Neural cell (in vitro differentiated cells): ENCODE measurements at regions not wholly inside any gene's neighbourhood (a gene's known extent, or its start where the extent isn't known, plus 50 kb on each side); places are given as distances from the start of the nearest gene placed in this dataset.

Experiments
- EP300 ChIP-seq: fragments of 450-650 bp; conservative IDR thresholded peaks from 2 replicates; pipeline ENCODE4 v1.6.1; 2014; ENCODE audit warnings: antibody characterized with exemption, mild to moderate bottlenecking, moderate library complexity; ENCODE audit not compliant: poor library complexity, severe bottlenecking
- EZH2 ChIP-seq: fragments of 200-600, 300-800 bp; shearing (Covaris generic), sonication (generic); IDR thresholded peaks from 2 replicates; pipeline ENCODE4 v1.6.1; 2014; ENCODE audit warnings: antibody characterized with exemption, low read length, borderline replicate concordance, mild to moderate bottlenecking; ENCODE audit not compliant: insufficient read depth, poor library complexity, severe bottlenecking
- MXI1 ChIP-seq: fragments of 450-650 bp; conservative IDR thresholded peaks from 2 replicates; pipeline ENCODE4 v1.6.1; 2014; ENCODE audit warnings: antibody characterized with exemption, mild to moderate bottlenecking; ENCODE audit not compliant: poor library complexity, severe bottlenecking
- POLR2AphosphoS5 ChIP-seq: IDR thresholded peaks from 2 replicates; pipeline ENCODE4 v1.6.1; 2012
- TAF1 ChIP-seq: IDR thresholded peaks from 2 replicates; pipeline ENCODE4 v1.6.1; 2012; ENCODE audit warnings: low read depth
- TF ChIP-seq, protein P1 (sequence below): IDR thresholded peaks from 2 replicates; pipeline ENCODE4 v1.6.1; 2012; ENCODE audit warnings: borderline replicate concordance
- TF ChIP-seq, protein P2 (sequence below): fragments of 450-650 bp; IDR thresholded peaks from 2 replicates; pipeline ENCODE4 v1.5.1; 2014; ENCODE audit warnings: antibody characterized with exemption, mild to moderate bottlenecking, moderate library complexity; ENCODE audit not compliant: poor library complexity, severe bottlenecking

DNA sequence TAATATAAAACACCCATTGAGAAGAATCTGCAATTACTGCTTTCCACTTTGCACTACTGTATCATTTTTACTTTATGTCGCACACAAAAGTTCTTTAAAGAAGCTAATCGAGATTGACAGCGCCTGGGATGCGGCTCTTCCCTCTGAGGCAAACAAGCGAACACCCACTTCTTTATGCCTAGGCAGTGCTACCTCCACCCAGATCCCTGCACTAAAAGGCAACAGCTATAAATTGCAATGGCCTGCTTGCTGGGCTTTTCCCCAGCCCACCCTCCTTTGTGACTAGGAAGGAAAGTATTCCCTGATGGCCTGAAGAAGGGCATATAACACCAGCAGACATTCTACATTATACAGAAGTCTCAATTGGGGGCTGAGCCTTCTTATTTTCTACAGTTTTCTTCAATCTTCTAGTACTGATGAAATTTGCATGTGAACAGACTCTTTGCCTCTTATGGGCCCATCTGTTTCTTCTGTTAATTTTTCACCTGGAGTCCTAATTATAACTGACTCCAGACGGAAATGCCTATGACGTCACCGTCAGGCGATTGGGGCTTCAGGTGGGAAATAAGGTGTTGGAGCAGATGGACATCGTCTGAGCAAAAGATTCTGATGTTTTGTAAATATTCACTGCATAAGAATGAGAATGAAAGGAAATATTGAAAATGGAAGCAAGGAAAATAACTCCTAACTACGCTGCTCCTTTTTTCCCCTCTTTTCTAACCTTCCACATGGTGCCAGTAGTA, 138.9 kb upstream of the DCC start:
- TF ChIP-seq POLR2AphosphoS5 (no peak), EZH2 (no peak), EP300 (no peak), MXI1 (no peak), TAF1 (no peak)
- TF ChIP-seq, protein P1, sequence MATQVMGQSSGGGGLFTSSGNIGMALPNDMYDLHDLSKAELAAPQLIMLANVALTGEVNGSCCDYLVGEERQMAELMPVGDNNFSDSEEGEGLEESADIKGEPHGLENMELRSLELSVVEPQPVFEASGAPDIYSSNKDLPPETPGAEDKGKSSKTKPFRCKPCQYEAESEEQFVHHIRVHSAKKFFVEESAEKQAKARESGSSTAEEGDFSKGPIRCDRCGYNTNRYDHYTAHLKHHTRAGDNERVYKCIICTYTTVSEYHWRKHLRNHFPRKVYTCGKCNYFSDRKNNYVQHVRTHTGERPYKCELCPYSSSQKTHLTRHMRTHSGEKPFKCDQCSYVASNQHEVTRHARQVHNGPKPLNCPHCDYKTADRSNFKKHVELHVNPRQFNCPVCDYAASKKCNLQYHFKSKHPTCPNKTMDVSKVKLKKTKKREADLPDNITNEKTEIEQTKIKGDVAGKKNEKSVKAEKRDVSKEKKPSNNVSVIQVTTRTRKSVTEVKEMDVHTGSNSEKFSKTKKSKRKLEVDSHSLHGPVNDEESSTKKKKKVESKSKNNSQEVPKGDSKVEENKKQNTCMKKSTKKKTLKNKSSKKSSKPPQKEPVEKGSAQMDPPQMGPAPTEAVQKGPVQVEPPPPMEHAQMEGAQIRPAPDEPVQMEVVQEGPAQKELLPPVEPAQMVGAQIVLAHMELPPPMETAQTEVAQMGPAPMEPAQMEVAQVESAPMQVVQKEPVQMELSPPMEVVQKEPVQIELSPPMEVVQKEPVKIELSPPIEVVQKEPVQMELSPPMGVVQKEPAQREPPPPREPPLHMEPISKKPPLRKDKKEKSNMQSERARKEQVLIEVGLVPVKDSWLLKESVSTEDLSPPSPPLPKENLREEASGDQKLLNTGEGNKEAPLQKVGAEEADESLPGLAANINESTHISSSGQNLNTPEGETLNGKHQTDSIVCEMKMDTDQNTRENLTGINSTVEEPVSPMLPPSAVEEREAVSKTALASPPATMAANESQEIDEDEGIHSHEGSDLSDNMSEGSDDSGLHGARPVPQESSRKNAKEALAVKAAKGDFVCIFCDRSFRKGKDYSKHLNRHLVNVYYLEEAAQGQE = no peak
- TF ChIP-seq, protein P2, sequence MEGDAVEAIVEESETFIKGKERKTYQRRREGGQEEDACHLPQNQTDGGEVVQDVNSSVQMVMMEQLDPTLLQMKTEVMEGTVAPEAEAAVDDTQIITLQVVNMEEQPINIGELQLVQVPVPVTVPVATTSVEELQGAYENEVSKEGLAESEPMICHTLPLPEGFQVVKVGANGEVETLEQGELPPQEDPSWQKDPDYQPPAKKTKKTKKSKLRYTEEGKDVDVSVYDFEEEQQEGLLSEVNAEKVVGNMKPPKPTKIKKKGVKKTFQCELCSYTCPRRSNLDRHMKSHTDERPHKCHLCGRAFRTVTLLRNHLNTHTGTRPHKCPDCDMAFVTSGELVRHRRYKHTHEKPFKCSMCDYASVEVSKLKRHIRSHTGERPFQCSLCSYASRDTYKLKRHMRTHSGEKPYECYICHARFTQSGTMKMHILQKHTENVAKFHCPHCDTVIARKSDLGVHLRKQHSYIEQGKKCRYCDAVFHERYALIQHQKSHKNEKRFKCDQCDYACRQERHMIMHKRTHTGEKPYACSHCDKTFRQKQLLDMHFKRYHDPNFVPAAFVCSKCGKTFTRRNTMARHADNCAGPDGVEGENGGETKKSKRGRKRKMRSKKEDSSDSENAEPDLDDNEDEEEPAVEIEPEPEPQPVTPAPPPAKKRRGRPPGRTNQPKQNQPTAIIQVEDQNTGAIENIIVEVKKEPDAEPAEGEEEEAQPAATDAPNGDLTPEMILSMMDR = no peak
